ENCODE measurements at regions not wholly inside any gene's neighbourhood (a gene's known extent, or its start where the extent isn't known, plus 50 kb on each side); places are given as distances from the start of the nearest gene placed in this dataset.

GRCh38 chr11:82458147-82458546 is 275.5 kb downstream of the FAM181B start:
- Histone ChIP-seq H3K27me3 (no peaks in the 10 kb centered on the region), H3K27ac (no peak overlapping the region), H3K9me3 (no peaks in the 10 kb centered on the region), H3K36me3 (no peaks in the 10 kb centered on the region), H3K4me1 (no peaks in the 10 kb centered on the region), H3K4me3 (no peak overlapping the region)
- WGBS, 2 donors: 31 to 62% methylated on average over 1 of the region's 1 CpG
- no peak for DNase-seq
- TF ChIP-seq CTCF (IDR thresholded peaks at IDR 0.05): no peak
- no peak for TF ChIP-seq POLR2A (IDR thresholded peaks at IDR 0.05)
- intact Hi-C loops (cut with DNase I): no loop called here

- no peaks in the 10 kb centered on the region for H3K9me3 ChIP-seq
- intact Hi-C loops (cut with DNase I): no loop called here
- H3K27ac ChIP-seq: no peak overlapping the region
- TF ChIP-seq POLR2A (IDR thresholded peaks at IDR 0.05): no peak
- no peak for TF ChIP-seq CTCF (IDR thresholded peaks at IDR 0.05)
- no peak for DNase-seq
- no peaks in the 10 kb centered on the region for H3K27me3 ChIP-seq
- H3K36me3 ChIP-seq: no peaks in the 10 kb centered on the region
- no peaks in the 10 kb centered on the region for H3K4me1 ChIP-seq
- no peak overlapping the region for H3K4me3 ChIP-seq
These were observed 282.7 kb downstream of the FAM181B start for GRCh38 chr11:82450996-82451395.

GRCh38 chr11:82406611-82407010 is 327.1 kb downstream of the FAM181B start:
- Histone ChIP-seq H3K4me3 (no peak overlapping the region), H3K27ac (no peak overlapping the region), H3K4me1 (no peaks in the 10 kb centered on the region), H3K9me3 (no peaks in the 10 kb centered on the region), H3K27me3 (no peaks in the 10 kb centered on the region), H3K36me3 (no peaks in the 10 kb centered on the region)
- no peak for TF ChIP-seq CTCF (IDR thresholded peaks at IDR 0.05)
- no peak for TF ChIP-seq POLR2A (IDR thresholded peaks at IDR 0.05)
- intact Hi-C loops (cut with DNase I): no loop called here
- DNase-seq: no peak

GRCh38 chr11:82405421-82405820 is 328.2 kb downstream of the FAM181B start:
- no peak overlapping the region for H3K4me3 ChIP-seq
- DNase-seq: no peak
- no peaks in the 10 kb centered on the region for H3K36me3 ChIP-seq
- TF ChIP-seq CTCF (IDR thresholded peaks at IDR 0.05) (no peak), POLR2A (IDR thresholded peaks at IDR 0.05) (no peak)
- no peak overlapping the region for H3K27ac ChIP-seq
- 34 to 47% methylated on average over 4 to 5 of the region's 5 CpGs for WGBS, 2 donors
- no peaks in the 10 kb centered on the region for H3K9me3 ChIP-seq
- intact Hi-C loops (cut with DNase I): no loop called here
- H3K27me3 ChIP-seq: no peaks in the 10 kb centered on the region
- H3K4me1 ChIP-seq: no peaks in the 10 kb centered on the region

- no peak for DNase-seq
- Histone ChIP-seq H3K9me3 (no peaks in the 10 kb centered on the region), H3K4me1 (no peaks in the 10 kb centered on the region), H3K27me3 (no peaks in the 10 kb centered on the region), H3K27ac (no peak overlapping the region), H3K36me3 (no peaks in the 10 kb centered on the region), H3K4me3 (no peak overlapping the region)
- intact Hi-C loops (cut with DNase I): no loop called here
- whole genome bisulfite sequencing, 2 donors: 89 to 93% methylated on average over 5 of the region's 5 CpGs
- TF ChIP-seq CTCF (IDR thresholded peaks at IDR 0.05) (no peak), POLR2A (IDR thresholded peaks at IDR 0.05) (no peak)
These were observed 328.7 kb downstream of the FAM181B start for GRCh38 chr11:82404981-82405380.
